Stimulated activated naive CD8-positive, alpha-beta T cell treated with anti-CD3 and anti-CD28 coated beads, Interleukin-15, Interleukin-2, amounts not matched to agents 100 ng/mL and 50 ng/mL, for 24 hours (primary cell): ENCODE measurements at regions not wholly inside any gene's neighbourhood (a gene's known extent, or its start where the extent isn't known, plus 50 kb on each side); places are given as distances from the start of the nearest gene placed in this dataset.
"Not testable (repeated sequence)": the region's sequence is repeated elsewhere in the genome, so short reads cannot be mapped to it uniquely, and the experiment has no call there.

Source experiments
- H3K27ac Mint-ChIP-seq: one replicate; pipeline ENCODE4 v1.8.0; 2021; ENCODE audit warnings: mild to moderate bottlenecking, mixed read lengths
- H3K27me3 Mint-ChIP-seq: one replicate; pipeline ENCODE4 v1.8.0; 2021; ENCODE audit warnings: mixed read lengths
- H3K36me3 Mint-ChIP-seq: one replicate; pipeline ENCODE4 v1.8.0; 2021; ENCODE audit warnings: low read depth, mixed read lengths
- H3K4me1 Mint-ChIP-seq: one replicate; pipeline ENCODE4 v1.8.0; 2021; ENCODE audit warnings: low read depth, mixed read lengths
- H3K4me3 Mint-ChIP-seq: one replicate; pipeline ENCODE4 v1.8.0; 2021; ENCODE audit warnings: mild to moderate bottlenecking, mixed read lengths
- H3K9me3 Mint-ChIP-seq: one replicate; pipeline ENCODE4 v1.8.0; 2021; ENCODE audit warnings: mixed read lengths

DNA sequence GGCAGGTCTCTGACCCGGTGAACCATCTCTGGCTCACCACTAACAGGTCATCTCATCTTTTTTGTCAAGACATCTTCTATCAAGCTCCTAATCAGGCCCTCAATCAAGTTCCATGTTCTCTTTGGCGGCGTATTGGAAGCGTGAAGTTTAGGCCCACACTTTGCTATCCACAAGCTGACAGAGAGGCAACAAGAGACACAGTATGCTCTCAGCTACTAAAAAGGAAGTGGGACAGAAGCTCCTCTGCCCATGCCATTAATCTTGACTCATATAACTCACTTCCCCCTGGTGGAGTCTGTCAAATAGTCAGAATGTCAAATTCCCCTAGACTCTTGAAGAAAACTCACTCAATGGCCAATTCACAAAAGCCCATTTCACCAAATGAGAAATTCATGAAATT is 77.6 kb upstream of the TMC1 start:
- peaks cover 46% of the 10 kb centered on the region for H3K4me1 Mint-ChIP-seq
- H3K36me3 Mint-ChIP-seq: no peaks in the 10 kb centered on the region
- peaks cover 8% of the 10 kb centered on the region for H3K27me3 Mint-ChIP-seq
- peak overlapping the region; percentile 25 for H3K4me3 Mint-ChIP-seq
- H3K9me3 Mint-ChIP-seq: no peaks in the 10 kb centered on the region
- H3K27ac Mint-ChIP-seq: peak overlapping the region; percentile 91

DNA sequence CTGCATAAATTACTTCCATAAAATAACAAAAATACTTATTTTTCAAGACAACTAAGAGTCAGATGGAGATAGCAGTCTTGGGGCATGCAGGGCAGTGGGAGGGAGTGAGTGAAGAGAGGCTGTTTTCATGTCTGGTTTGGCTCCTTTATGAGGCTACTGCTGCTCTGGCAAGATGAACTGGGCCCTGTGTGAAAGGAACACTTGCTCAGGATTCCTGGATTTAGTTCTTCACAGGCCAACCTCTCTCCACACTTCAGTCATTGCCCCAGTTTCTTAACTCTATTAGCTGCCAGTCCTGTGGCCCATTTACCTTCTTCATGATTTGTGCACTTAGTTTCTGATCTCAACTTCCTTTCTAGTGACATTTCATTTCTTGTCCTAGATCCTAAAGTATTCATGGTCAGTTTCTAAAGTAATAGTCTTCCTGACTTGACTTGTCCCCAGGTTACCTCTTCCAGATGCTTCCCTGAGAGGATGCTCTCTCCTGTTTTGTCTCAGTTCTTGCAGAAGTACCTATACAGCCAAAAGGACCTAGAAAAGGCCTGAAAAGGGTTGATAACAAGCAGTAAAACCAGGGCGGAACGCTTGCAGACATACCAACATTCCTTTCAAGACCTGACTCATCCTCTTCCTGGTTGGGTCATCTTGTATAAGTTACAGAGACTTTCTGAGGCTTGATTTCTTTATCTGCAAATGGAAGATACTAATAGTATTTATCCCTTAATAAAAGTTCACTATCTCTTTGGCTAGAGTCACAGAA is 77.0 kb upstream of the ZFAND5 start:
- H3K4me3 Mint-ChIP-seq: no peak overlapping the region
- H3K27me3 Mint-ChIP-seq: peaks cover 11% of the 10 kb centered on the region
- H3K4me1 Mint-ChIP-seq: peaks cover 46% of the 10 kb centered on the region
- no peak overlapping the region for H3K27ac Mint-ChIP-seq
- no peaks in the 10 kb centered on the region for H3K36me3 Mint-ChIP-seq
- H3K9me3 Mint-ChIP-seq: no peaks in the 10 kb centered on the region

DNA sequence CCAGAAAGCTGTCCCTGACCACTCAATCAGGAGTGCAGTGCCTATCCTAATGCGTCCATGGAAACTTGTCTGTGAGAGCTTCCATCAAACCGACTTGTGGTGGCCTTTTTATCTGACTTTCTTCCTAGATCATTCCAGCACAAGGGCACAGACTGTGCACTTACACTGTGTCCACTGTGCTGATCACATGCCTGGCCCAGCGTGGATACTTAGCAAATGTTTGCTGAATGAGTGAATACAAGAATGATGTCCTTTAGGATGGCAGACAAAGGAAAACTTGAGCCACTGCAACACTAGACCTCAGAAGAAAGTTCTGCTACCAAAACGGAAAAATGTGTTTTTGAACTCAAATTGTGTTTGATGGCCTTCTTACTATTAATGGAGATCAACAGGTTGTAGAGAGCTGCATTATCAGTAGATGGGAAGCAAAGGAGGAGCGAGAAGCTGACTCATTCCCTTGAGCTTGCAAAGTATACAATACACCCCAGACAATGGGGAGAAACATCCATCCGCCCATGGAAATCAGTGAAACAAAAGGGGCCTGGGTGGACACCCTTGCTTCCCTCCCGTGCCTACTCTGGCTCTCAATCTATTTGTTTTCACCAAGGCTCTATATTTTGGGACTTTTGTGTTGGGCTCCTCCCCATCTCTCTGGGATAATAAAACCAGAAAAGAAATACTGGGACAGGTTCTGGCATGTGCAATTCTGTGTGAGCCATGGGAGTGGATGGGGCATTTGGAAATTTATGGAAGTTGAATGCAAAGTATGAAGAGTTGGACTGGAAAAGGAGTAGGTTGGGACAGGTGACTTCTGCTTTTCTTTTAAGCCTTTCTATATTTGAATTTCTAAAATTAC is 76.2 kb upstream of the ZFAND5 start:
- H3K4me3 Mint-ChIP-seq: no peak overlapping the region
- no peak overlapping the region for H3K27ac Mint-ChIP-seq
- H3K9me3 Mint-ChIP-seq: no peaks in the 10 kb centered on the region
- peaks cover 46% of the 10 kb centered on the region for H3K4me1 Mint-ChIP-seq
- H3K36me3 Mint-ChIP-seq: no peaks in the 10 kb centered on the region
- peaks cover 16% of the 10 kb centered on the region for H3K27me3 Mint-ChIP-seq

DNA sequence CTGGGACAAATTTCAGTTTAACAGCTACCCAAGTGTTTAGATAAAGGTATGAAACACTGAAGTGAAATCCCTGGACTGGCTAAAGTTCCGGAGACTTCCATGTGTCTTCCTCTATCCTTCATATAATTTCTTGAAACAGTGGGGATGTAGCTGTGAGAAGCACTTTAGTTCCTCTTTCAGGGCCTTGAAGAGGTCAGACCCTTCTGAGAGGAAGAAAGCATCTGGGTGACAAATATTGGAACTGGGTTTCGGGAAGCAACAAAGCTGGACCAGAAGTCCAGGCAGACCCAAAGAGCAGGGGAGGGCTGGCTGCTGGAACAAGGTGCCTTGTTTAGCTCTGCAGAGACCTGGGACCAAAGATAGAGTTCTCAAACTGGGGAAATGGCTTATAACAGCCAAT is 75.4 kb upstream of the ZFAND5 start:
- no peak overlapping the region for H3K27ac Mint-ChIP-seq
- H3K9me3 Mint-ChIP-seq: no peaks in the 10 kb centered on the region
- peaks cover 39% of the 10 kb centered on the region for H3K4me1 Mint-ChIP-seq
- H3K36me3 Mint-ChIP-seq: no peaks in the 10 kb centered on the region
- peaks cover 19% of the 10 kb centered on the region for H3K27me3 Mint-ChIP-seq
- no peak overlapping the region for H3K4me3 Mint-ChIP-seq

DNA sequence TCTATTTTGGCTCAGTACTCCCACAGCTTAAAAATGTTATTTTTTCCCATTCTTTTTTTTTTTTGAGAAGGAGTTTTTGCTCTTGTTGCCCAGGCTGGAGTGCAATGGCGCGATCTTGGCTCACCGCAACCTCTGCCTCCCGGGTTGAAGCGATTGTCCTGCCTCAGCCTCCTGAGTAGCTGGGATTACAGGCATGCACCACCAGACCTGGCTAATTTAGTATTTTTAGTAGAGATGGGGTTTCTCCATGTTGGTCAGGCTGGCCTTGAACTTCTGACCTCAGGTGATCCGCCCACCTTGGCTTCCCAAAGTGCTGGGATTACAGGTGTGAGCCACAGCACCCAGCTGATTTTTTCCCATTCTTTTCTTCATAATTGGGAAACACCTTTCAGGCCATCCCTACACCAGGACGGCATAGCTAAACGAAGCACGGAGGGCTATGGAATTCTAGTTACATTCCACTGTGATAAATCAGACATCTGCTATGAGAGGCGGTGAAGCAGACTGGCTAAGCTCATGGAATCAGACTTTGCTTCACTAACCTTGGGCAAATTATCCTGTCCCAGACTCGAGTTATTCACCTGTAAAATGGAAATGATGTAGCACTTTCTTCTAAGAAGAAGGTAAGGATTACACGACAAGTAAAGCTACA is 68.7 kb upstream of the ZFAND5 start:
- H3K4me1 Mint-ChIP-seq, H3K27ac Mint-ChIP-seq, H3K36me3 Mint-ChIP-seq, H3K4me3 Mint-ChIP-seq, H3K9me3 Mint-ChIP-seq: not testable (repeated sequence)
- peaks cover 13% of the 10 kb centered on the region for H3K27me3 Mint-ChIP-seq

DNA sequence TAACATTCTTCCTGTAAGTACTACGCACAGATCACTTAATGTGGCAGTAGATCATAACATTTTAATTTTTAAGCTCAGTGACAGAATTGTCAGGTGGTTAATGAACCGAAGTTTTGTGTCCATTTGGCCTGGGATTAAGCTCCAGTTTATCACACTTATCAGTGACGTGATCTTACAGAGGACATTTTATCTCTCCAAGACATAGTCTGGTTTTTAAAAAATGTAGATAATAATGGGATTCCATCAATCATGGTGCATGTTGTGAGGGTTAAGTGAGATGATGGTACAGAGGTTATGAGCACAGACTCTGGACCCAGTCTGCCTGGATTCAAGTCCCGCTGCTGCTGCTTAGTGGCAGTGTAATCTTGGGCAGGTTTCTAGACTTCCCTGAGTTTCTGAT is 66.0 kb upstream of the ZFAND5 start:
- Mint-ChIP-seq H3K36me3 (no peaks in the 10 kb centered on the region), H3K9me3 (no peaks in the 10 kb centered on the region), H3K27ac (no peak overlapping the region), H3K27me3 (peaks cover 4% of the 10 kb centered on the region), H3K4me1 (no peaks in the 10 kb centered on the region), H3K4me3 (no peak overlapping the region)

DNA sequence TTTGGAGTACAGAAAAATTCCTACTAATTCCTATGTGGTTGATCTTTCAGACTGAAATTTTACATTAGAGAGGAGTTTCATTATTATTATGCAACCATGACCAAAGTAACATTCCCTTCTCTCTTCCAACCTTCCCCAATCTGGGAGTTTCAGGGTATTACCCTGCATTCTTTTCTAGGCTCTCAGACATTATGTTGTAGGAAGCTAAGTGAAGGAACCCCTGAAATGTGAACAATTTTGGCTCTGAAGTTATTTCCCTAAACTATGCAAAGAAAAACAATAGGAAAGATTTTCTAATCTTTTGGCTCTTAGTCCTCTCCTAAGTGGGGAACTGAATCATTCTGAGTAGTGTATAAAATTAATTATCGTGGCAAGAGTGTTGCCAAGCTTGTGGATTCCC is 63.3 kb upstream of the ZFAND5 start:
- H3K4me1 Mint-ChIP-seq: no peaks in the 10 kb centered on the region
- no peak overlapping the region for H3K4me3 Mint-ChIP-seq
- no peak overlapping the region for H3K27ac Mint-ChIP-seq
- H3K36me3 Mint-ChIP-seq: no peaks in the 10 kb centered on the region
- H3K9me3 Mint-ChIP-seq: no peaks in the 10 kb centered on the region
- H3K27me3 Mint-ChIP-seq: peaks cover 3% of the 10 kb centered on the region

DNA sequence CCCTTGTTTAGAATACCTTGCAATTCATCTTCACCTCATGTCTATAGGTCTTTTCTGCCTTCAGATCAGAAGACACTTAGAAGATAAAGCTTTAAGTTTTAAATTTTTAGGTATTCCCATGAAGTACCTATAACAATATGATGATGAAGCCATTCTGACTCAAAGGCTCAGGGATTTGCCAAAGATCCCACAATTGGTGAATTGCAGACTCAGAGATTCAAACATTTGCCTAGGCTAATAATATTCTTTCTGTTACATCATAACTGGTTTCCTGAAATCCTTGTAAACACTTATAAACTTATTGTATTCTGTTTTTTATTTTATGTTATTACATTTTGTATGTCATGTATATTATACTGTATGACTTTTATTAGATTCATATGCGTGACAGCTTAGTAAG is 62.8 kb upstream of the ZFAND5 start:
- Mint-ChIP-seq H3K4me1 (no peaks in the 10 kb centered on the region), H3K9me3 (no peaks in the 10 kb centered on the region), H3K27me3 (peaks cover 3% of the 10 kb centered on the region), H3K27ac (no peak overlapping the region), H3K4me3 (no peak overlapping the region), H3K36me3 (no peaks in the 10 kb centered on the region)

DNA sequence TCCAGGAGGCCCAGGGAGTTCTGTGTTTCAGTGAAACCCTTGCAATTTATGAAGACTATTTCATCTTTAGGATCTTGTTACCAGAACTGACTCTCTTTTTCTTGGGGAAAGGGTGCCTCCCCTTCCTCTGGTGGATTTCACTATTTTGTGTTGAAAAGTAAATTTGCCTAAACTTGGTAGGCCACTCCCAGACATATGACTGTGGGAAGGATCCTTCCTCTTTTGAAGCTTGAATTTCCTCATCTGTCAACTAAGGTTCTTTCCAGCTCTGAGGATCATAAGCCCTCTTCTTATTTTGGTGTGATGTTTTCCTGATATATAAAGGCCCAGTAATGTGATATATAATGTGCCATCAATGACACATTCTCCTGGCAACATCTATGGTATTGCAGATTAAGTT is 59.1 kb upstream of the ZFAND5 start:
- no peaks in the 10 kb centered on the region for H3K36me3 Mint-ChIP-seq
- H3K4me3 Mint-ChIP-seq: no peak overlapping the region
- H3K4me1 Mint-ChIP-seq: no peaks in the 10 kb centered on the region
- H3K27ac Mint-ChIP-seq: no peak overlapping the region
- no peaks in the 10 kb centered on the region for H3K9me3 Mint-ChIP-seq
- H3K27me3 Mint-ChIP-seq: peaks cover 3% of the 10 kb centered on the region

DNA sequence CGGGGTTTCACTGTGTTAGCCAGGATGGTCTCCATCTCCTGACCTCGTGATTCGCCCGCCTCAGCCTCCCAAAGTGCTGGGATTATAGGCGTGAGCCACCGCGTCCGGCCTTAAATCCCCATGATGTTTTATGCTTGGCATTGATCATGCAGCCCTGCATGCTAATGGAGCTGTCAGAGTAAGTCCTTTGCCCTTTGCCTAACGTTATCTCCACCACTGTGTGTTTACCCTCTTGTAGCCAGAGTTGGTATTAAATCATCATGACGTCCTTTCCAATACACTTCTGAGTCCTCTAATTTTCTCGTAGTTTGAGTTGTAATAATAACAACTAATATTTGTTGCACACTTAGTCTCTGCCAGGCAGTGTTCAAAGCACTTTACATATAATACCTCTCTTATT is 57.2 kb upstream of the ZFAND5 start:
- no peaks in the 10 kb centered on the region for H3K4me1 Mint-ChIP-seq
- H3K9me3 Mint-ChIP-seq: no peaks in the 10 kb centered on the region
- peaks cover 3% of the 10 kb centered on the region for H3K27me3 Mint-ChIP-seq
- no peak overlapping the region for H3K4me3 Mint-ChIP-seq
- H3K36me3 Mint-ChIP-seq: no peaks in the 10 kb centered on the region
- no peak overlapping the region for H3K27ac Mint-ChIP-seq

DNA sequence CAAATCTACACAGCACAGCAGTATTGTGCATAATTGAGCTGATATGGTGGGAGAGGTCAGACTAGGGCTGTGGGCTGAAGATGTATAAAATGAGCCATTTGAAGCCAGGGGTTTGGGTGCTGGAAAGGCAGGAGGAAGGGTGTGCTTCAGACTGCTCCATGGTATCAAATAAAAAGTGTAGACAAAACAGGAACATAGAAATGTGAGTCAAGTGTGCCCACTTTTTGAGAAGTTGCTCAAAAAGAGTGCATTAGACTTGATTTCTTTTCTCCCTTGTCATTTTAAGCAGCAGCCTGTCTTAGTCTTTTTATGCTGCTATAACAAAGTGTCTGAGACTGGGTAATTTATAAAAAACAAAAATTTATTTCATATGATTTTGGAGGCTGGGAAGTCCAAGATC is 55.8 kb upstream of the ZFAND5 start:
- Mint-ChIP-seq H3K27ac (no peak overlapping the region), H3K27me3 (no peaks in the 10 kb centered on the region), H3K4me1 (no peaks in the 10 kb centered on the region), H3K36me3 (no peaks in the 10 kb centered on the region), H3K4me3 (no peak overlapping the region), H3K9me3 (no peaks in the 10 kb centered on the region)

DNA sequence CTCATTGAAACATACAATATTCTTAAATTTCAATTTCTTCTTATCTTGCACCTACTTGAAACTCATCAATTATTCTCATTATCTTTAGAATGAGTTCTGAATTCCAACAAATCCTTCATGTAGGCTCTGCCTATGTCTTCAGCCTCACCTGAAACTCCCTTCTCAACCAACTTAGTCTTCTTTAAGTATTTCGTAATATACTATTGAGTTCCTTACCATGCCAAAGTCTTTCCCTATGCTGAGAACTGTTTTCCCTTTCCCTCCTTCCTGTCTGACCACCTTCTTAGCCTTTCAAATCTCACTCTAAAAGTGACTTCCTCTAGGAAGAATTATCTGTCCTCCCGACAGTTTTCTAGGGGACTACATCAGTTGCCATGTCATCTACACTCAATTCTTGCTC is 50.9 kb upstream of the ZFAND5 start:
- Mint-ChIP-seq H3K4me1 (no peaks in the 10 kb centered on the region), H3K9me3 (no peaks in the 10 kb centered on the region), H3K36me3 (no peaks in the 10 kb centered on the region), H3K27me3 (no peaks in the 10 kb centered on the region), H3K4me3 (no peak overlapping the region), H3K27ac (no peak overlapping the region)

DNA sequence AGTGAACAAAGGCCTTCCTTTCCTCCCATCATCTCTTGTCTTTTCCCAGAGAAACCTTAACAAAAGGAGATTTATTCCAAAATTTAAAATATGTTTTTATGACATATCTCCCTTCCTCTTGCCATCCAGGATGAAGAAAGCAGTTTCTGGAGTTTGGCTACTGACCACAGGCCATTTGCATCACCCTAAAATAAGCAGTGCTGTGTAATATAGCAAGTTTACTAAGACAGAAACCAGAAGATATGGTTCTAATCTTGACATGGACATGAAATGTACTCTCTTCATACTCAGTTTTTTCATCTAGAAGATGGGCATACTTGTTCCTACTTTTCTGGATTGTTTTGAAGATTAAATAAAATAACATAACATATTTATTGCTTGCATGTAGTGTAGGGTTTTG is 50.2 kb upstream of the ZFAND5 start:
- no peak overlapping the region for H3K4me3 Mint-ChIP-seq
- H3K4me1 Mint-ChIP-seq: no peaks in the 10 kb centered on the region
- H3K27me3 Mint-ChIP-seq: no peaks in the 10 kb centered on the region
- no peaks in the 10 kb centered on the region for H3K9me3 Mint-ChIP-seq
- H3K27ac Mint-ChIP-seq: no peak overlapping the region
- no peaks in the 10 kb centered on the region for H3K36me3 Mint-ChIP-seq
